ENCODE measurements at regions not wholly inside any gene's neighbourhood (a gene's known extent, or its start where the extent isn't known, plus 50 kb on each side); places are given as distances from the start of the nearest gene placed in this dataset.

GRCh38 chr4:158964728-158965124, 138.2 kb upstream of the RAPGEF2 start:
- TF ChIP-seq CTCF (IDR thresholded peaks at IDR 0.05; ENCODE audit: borderline replicate concordance, extremely low read depth, insufficient read depth): no peak
- H3K27me3 ChIP-seq (ENCODE audit: control insufficient read depth, insufficient read depth, low read length): no peaks in the 10 kb centered on the region
- FAIRE-seq (no peak), DNase-seq (no peak)
- H3K27ac ChIP-seq (ENCODE audit: low read depth in 2 of 2, low read length in 2 of 2): no peak overlapping the region
- H3K9me3 ChIP-seq (ENCODE audit: control insufficient read depth in 2 of 3, insufficient read depth in 1 of 3, low read length in 3 of 3): no peaks in the 10 kb centered on the region
- no peak overlapping the region for H3K9ac ChIP-seq (ENCODE audit: low read length in 3 of 3)
- no peaks in the 10 kb centered on the region for H3K36me3 ChIP-seq (ENCODE audit: control insufficient read depth in 2 of 3, insufficient read depth in 3 of 3, low read length in 3 of 3)
- intact Hi-C loops (cut with DNase I): no loop called here
- no peak overlapping the region for H3K4me3 ChIP-seq (ENCODE audit: low read length in 3 of 3)
- no peaks in the 10 kb centered on the region for H3K4me1 ChIP-seq (ENCODE audit: control insufficient read depth in 2 of 3, insufficient read depth in 2 of 3, low read depth in 1 of 3, low read length in 3 of 3)

GRCh38 chr4:158965226-158965625, 137.7 kb upstream of the RAPGEF2 start:
- Histone ChIP-seq H3K4me1 (ENCODE audit: control insufficient read depth in 2 of 3, insufficient read depth in 2 of 3, low read depth in 1 of 3, low read length in 3 of 3) (no peaks in the 10 kb centered on the region), H3K4me3 (ENCODE audit: low read length in 3 of 3) (no peak overlapping the region), H3K27ac (ENCODE audit: low read depth in 2 of 2, low read length in 2 of 2) (no peak overlapping the region), H3K9me3 (ENCODE audit: control insufficient read depth in 2 of 3, insufficient read depth in 1 of 3, low read length in 3 of 3) (no peaks in the 10 kb centered on the region), H3K27me3 (ENCODE audit: control insufficient read depth, insufficient read depth, low read length) (no peaks in the 10 kb centered on the region), H3K36me3 (ENCODE audit: control insufficient read depth in 2 of 3, insufficient read depth in 3 of 3, low read length in 3 of 3) (no peaks in the 10 kb centered on the region), H3K9ac (ENCODE audit: low read length in 3 of 3) (no peak overlapping the region)
- peak in 2 of 5 donors; percentile 5 to 29 for DNase-seq
- intact Hi-C loops (cut with DNase I): no loop called here
- no peak for TF ChIP-seq CTCF (IDR thresholded peaks at IDR 0.05; ENCODE audit: borderline replicate concordance, extremely low read depth, insufficient read depth)
- no peak for FAIRE-seq

GRCh38 chr4:158966091-158966490, 136.8 kb upstream of the RAPGEF2 start:
- FAIRE-seq (no peak), DNase-seq (no peak)
- TF ChIP-seq CTCF (IDR thresholded peaks at IDR 0.05; ENCODE audit: borderline replicate concordance, extremely low read depth, insufficient read depth): no peak
- Histone ChIP-seq H3K4me1 (ENCODE audit: control insufficient read depth in 2 of 3, insufficient read depth in 2 of 3, low read depth in 1 of 3, low read length in 3 of 3) (no peaks in the 10 kb centered on the region), H3K4me3 (ENCODE audit: low read length in 3 of 3) (no peak overlapping the region), H3K27me3 (ENCODE audit: control insufficient read depth, insufficient read depth, low read length) (no peaks in the 10 kb centered on the region), H3K9ac (ENCODE audit: low read length in 3 of 3) (no peak overlapping the region), H3K27ac (ENCODE audit: low read depth in 2 of 2, low read length in 2 of 2) (no peak overlapping the region), H3K36me3 (ENCODE audit: control insufficient read depth in 2 of 3, insufficient read depth in 3 of 3, low read length in 3 of 3) (no peaks in the 10 kb centered on the region), H3K9me3 (ENCODE audit: control insufficient read depth in 2 of 3, insufficient read depth in 1 of 3, low read length in 3 of 3) (no peaks in the 10 kb centered on the region)
- intact Hi-C loops (cut with DNase I): no loop called here

- intact Hi-C loops (cut with DNase I): no loop called here
- Histone ChIP-seq H3K4me1 (ENCODE audit: control insufficient read depth in 2 of 3, insufficient read depth in 2 of 3, low read depth in 1 of 3, low read length in 3 of 3) (no peaks in the 10 kb centered on the region), H3K4me3 (ENCODE audit: low read length in 3 of 3) (no peak overlapping the region), H3K27ac (ENCODE audit: low read depth in 2 of 2, low read length in 2 of 2) (no peak overlapping the region), H3K27me3 (ENCODE audit: control insufficient read depth, insufficient read depth, low read length) (no peaks in the 10 kb centered on the region), H3K9ac (ENCODE audit: low read length in 3 of 3) (no peak overlapping the region), H3K9me3 (ENCODE audit: control insufficient read depth in 2 of 3, insufficient read depth in 1 of 3, low read length in 3 of 3) (no peaks in the 10 kb centered on the region), H3K36me3 (ENCODE audit: control insufficient read depth in 2 of 3, insufficient read depth in 3 of 3, low read length in 3 of 3) (no peaks in the 10 kb centered on the region)
- no peak for TF ChIP-seq CTCF (IDR thresholded peaks at IDR 0.05; ENCODE audit: borderline replicate concordance, extremely low read depth, insufficient read depth)
- DNase-seq (no peak), FAIRE-seq (no peak)
These were observed 133.9 kb upstream of the RAPGEF2 start for GRCh38 chr4:158968961-158969360.

Measured in kidney (tissue), 13 donors.